ENCODE measurements at regions not wholly inside any gene's neighbourhood (a gene's known extent, or its start where the extent isn't known, plus 50 kb on each side); places are given as distances from the start of the nearest gene placed in this dataset.

DNA sequence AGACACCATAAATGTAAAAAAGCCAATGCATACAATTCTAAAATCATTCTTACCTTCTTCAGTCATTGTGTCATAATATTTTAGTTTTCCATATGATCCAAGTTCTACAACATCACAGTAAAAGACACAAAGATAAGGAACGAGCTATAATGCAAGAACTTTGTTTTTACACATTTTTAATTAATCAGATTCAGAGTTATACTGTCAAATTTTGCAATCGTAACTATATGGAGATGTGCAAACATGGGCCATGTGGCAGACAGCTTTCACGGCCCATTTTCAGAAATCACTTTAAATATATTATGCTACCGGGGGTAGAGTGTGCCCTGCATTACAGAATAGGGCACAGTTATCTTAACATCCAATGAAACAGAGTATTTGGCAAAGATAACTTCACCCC, 188.4 kb downstream of the ACER2 start:
- TF ChIP-seq, protein P1, sequence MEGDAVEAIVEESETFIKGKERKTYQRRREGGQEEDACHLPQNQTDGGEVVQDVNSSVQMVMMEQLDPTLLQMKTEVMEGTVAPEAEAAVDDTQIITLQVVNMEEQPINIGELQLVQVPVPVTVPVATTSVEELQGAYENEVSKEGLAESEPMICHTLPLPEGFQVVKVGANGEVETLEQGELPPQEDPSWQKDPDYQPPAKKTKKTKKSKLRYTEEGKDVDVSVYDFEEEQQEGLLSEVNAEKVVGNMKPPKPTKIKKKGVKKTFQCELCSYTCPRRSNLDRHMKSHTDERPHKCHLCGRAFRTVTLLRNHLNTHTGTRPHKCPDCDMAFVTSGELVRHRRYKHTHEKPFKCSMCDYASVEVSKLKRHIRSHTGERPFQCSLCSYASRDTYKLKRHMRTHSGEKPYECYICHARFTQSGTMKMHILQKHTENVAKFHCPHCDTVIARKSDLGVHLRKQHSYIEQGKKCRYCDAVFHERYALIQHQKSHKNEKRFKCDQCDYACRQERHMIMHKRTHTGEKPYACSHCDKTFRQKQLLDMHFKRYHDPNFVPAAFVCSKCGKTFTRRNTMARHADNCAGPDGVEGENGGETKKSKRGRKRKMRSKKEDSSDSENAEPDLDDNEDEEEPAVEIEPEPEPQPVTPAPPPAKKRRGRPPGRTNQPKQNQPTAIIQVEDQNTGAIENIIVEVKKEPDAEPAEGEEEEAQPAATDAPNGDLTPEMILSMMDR (IDR thresholded peaks at IDR 0.05), result no peak
- no peak for TF ChIP-seq POLR2A (IDR thresholded peaks at IDR 0.05)

All from right lobe of liver (tissue), 4 donors.